ENCODE measurements at regions not wholly inside any gene's neighbourhood (a gene's known extent, or its start where the extent isn't known, plus 50 kb on each side); places are given as distances from the start of the nearest gene placed in this dataset.
"Not testable (repeated sequence)": the region's sequence is repeated elsewhere in the genome, so short reads cannot be mapped to it uniquely, and the experiment has no call there.

DNA sequence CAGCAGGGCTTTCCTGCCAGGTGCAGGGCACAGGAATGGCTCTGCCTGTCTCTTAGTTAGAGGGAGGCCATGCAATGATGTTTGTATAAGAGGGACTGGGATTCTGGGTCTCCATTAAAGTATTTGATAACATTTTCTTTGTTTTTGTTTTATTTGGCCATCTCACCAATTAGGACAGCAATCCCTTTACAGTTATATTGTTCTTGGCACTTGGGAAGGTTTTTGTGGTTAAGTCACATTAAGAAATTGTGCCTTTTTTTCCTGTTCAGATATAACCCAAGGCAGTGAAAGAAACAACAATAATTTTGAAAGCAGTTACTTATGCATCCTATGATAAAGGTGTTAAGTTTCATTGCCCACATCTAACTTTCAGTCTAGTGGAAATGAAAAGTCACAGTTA is 237.4 kb upstream of the PRSS58 start:
- DNase-seq = not testable (repeated sequence)

DNA sequence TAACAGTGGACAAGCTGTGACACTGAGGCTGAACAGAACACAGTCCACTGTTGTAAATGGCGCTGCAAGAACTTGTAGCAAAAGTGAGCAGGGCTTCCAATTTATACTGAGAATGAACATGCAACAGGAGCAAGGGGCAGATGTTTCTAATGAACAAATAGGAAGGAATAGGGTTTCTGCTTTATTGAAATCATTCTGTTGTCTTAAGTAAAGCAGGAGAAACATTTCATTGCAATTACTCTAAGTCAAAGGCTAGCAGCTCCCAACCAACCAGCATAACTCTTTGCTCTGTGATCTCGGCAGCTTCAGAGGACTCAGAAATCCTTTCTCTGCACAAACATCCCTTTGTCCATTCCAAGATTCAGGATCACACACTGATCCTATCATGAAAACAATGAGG is 236.2 kb upstream of the PRSS58 start:
- no peak for DNase-seq

DNA sequence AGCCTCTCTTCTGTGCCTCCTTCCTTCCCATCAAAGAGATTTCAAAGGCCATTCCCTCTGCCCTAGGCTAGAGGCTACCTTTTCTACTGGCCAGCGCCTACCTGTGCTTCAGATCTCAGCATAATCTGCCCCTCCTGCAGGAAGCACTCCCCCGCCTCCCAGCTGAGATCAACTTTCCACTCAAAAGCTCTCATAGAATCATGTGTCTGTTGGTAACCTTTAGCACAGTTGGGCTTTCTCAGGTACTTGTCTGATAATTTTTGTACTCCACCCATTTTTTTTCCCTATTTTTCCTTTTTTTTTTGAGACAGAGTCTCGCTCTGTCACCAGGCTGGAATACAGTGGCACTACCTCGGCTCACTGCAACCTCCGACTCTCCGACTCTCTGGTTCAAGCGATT is 231.0 kb upstream of the PRSS58 start:
- no peak for DNase-seq

DNA sequence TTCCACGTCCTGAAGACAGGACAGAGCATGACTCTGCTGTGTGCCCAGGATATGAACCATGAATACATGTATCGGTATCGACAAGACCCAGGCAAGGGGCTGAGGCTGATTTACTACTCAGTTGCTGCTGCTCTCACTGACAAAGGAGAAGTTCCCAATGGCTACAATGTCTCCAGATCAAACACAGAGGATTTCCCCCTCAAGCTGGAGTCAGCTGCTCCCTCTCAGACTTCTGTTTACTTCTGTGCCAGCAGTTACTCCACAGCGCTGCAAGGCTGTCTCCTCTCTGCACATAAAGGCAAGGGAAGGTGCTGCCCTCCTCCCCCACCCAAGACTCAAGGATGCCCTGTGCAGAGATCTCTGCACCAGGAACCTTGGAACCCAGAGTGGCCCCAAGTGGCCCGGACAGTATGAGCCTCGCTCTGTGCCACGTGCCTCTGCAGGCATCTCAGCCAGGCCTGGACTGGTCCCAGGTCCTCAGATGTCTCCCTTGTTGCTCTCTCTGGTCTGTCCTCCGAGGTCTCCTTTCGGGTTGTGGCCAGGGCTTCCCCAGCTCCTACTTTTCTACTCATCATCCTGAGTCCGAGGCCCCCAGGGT is 230.3 kb upstream of the PRSS58 start:
- DNase-seq = no peak

DNA sequence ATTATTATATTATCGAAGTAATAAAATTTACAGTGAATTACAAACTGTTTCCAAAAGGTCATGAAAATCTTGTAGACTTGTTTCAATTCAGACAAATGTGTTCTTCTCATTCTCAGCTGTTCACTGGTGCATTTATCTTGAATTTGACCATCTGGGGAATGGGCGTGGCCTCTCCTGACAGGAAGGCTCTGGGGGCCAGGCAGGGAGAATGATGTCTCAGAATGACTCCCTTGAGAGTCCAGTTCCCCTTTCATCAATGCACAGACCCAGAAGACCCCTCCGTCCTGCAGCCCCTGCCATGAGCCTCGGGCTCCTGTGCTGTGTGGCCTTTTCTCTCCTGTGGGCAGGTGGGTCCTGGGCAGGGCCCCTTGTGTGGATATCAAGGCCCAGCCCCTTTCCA is 229.7 kb upstream of the PRSS58 start:
- DNase-seq = not testable (repeated sequence)

DNA sequence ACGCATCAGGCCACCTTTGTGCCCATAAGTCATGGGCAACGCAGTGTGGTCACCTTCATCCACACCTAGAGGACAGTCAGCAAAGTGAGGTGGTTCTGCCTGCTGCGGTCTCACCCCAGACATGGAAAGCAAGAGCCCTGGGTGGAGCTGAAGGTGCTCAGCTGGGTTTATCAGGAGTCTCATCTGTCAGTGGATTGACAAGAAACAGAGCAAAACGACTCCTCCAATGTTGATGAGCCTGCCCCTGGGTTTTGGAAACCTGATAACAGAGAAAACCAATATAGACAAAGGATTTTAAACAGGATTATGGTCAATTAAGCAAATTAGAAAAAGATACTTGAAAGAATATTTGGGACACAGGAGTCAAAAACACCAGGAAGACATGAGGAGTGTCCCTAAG is 229.3 kb upstream of the PRSS58 start:
- DNase-seq = no peak

DNA sequence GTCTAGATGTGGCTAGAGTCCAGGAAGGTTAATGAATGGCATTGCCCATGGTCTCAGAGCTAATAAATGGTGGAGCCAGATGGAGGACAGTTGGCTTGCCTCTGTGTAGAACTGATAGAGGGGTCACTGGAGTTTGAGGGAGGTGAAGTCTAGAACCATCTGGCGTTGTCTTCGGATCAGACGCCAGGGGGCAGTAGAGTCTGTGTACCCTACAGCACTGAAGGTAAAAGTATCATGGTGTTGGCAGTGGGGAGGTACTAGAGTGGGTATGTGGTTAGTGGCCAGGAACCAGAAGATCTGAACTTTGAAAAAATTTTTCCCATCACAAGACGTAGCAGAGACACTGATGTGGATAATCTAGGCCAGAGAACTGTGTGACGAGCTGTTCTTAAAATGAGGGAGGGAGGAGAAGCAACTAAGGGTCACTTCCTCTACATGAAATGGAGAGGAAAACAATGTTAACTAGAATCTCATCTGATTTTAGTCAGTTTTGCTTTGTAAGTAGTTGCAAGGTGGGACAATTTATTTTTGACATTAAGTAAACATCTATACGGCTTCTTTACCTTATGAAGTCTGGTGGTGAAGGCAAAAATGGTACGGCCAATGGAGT is 227.9 kb upstream of the PRSS58 start:
- no peak for DNase-seq

DNA sequence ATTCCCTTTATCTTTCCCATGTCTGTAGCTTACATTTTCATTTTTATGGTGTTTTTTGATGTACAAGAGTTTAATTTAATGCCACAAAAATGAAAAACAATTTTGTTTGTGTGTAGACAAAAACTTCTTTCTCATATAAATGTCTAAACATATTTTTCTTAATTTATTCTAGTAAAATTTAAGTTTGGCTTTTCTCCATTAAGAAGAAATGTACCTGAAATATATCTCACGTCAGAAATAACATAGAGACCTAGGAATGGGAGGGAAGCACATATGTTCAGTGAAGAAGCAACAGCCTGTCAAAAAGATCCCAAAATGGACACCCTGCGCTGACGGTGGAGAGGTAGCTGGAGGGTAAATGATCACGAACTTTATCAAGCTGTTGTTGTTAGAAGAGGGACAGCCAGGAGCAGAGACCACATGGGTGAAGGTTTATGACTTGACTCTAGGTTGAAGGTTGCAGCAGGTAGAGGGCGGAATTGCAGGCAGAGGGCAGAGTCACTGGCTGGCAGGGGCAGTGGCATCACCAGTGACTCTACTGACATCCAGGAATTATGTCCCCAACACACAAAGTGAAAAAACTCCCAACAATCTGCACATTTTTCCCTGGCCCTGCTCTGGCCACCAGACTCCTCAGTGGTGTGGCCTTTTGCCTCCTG is 225.9 kb upstream of the PRSS58 start:
- DNase-seq = no peak

DNA sequence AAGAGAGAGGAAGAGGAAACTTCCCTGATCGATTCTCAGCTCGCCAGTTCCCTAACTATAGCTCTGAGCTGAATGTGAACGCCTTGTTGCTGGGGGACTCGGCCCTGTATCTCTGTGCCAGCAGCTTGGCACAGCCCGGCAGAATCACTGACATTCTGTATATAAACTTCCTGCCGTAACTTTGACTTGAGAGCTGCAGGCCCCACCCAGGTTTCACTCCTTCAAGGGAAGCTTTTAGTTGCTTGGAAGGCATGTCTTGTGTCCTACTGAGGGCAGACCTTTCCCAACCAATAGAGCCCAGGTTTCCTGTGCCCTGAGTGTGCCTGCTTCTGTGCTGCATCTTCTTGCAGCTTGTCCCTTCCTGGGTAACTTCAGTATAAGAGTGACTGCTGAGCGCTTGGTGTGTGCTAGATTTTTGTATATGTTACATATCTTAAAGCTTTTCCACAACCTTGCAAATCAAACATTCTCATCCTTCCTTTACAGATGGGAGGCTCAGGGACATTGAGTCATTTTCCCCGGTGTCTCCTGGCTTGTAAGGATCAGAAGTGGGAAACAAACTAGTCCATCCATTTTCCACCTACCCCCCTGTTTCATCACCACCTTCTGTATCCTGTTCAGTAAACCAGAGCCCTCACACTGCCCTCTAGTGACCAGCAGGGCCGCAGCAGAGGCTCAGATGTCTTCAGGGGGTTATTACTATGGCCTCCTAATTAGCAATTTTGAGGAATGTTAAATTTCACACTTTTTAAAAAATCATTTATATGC is 225.2 kb upstream of the PRSS58 start:
- peak; percentile 31 for DNase-seq

DNA sequence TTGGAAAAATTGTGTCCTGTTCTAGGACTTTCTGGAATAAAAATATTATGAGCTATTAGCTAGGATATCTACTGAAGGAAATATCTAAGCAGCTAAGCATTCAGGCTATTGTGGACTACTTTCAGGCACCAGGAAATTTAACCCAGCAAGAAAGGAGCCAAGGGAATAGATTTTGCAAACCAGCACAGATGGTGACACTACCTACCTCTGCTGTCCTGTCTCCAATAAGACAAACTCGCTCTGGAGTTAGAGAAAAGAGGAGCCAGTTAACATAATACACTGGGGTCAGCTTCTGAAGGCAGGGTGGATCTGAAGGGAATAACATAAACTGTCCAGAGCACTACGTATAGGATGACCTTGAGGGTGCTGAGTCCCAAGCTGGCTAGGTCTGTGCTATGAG is 223.7 kb upstream of the PRSS58 start:
- no peak for DNase-seq

DNA sequence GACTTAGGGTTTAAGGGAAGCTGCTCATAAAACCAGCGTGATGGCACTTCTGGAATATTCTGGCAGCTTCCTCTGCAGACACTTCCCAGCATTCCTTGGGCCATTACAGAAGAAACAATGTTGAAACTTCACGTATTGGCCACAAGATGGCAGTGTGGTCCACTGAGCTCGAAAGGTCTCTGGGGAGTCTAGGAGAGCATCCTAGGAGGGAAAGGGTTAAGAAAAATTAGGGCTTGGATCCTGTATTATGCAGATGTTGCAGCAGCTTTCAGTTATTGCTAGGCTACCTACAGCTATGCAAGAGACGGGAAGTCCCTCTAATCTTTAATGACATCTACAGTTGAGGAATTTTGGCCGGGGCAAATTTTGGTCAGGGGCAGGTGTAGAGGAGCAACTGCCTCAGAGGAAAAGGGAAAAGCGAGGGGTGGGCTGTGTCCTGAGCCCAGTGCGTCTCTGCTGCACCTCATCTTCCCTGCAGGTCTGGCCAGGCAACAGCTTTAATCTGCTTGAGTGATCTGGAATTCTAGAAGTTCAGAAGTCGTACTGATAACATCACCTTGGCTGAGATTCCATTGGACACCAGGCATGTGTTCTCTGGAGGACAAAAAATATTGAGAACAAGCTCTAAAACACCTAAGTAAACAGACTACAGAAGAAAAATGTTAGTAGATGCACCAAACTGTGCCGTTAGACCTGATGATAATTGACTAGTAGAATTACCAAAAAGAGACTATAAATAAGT is 220.8 kb upstream of the PRSS58 start:
- no peak for DNase-seq

DNA sequence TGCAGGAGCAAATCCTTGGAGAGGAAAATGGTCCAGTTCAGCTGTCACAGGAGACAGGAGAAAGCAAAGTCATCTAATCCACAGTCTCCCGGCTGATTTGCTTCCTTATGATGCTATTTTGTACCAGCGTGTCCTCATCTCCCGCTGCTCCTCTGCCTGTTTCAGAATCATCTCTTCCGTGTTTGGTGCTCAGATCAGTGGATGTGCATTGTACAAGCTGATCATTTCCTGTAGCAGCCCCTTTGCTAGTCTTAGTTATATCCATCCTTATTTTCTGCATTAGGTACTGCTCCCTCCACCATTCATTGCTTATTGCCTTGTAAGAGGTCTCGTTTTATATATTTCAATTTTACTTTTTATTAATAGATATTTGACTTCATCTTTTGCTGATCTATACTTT is 219.9 kb upstream of the PRSS58 start:
- not testable (repeated sequence) for DNase-seq

DNA sequence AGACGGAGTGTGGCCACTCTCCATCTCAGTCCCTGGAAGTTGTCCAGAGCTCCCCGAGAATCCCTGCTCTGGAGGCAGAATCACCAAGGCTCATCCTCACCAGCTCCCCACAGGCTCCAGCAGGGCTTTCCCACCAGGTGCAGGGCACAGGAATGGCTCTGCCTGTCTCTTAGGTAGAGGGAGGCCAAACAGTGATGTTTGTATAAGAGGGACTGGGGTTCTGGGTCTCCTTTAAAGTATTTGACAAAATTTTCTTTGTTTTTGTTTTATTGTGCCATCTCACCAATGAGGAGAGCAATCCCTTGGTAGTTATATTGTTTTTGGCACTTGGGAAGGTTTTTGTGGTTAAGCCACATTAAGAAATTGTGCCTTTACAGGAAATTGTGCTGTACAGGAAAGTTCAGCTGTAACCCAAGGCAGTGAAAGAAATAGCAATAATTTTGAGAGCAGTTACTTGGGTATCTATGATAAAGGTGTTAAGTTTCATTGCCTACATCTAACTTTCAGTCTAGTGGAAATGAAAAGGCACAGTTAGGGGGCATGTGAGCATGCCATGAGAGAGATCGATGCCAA is 219.3 kb upstream of the PRSS58 start:
- no peak for DNase-seq

DNA sequence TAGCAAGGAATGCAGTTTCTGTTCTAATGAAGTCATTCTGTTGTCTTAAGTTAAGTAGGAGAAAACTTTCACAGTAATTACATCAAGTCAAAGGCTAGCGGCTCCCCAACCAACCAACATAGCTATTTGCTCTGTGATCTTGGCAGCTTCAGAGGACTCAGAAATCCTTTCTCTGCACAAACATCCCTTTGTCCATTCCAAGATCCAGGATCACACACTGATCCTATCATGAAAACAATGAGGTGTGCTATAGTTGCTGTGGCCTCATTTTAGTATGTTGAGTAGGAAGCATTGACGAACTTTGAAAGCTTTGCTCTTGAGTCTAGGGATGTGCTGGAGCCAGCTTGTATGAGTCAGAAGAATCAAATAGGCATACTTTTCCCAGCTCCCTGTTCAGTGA is 218.2 kb upstream of the PRSS58 start:
- DNase-seq = no peak

DNA sequence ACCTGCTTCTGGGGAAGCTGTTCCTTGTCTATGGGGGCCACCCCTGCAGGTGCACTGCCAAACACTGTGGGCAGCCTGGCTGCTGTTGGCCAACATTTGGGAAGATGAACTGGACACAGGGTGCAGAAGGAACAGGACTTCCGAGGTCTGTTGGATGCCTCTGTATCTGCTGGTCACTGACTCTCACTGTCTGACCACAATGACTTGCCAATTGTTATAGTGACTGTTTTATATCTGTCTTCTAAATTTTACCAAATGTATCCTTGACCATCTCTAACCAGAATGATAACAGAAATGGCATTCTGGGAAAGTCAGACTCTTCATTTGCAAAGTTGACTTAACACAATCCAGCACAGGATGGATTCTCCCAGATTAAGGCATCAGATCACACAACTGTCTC is 214.0 kb upstream of the PRSS58 start:
- DNase-seq = no peak

DNA sequence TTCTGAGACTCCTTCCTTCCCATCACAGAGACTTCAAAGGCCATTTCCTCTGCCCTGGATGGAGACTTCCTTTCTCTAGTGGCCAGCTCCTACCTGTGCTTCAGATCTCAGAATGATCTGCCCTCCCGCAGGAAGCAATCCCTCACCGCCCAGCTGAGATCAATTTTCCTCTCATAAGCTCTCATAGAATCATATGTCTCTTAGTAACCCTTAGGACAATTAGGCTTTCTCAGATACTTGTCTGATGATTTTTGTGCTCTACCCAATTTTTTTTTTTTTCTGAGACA is 212.6 kb upstream of the PRSS58 start:
- DNase-seq = no peak

DNA sequence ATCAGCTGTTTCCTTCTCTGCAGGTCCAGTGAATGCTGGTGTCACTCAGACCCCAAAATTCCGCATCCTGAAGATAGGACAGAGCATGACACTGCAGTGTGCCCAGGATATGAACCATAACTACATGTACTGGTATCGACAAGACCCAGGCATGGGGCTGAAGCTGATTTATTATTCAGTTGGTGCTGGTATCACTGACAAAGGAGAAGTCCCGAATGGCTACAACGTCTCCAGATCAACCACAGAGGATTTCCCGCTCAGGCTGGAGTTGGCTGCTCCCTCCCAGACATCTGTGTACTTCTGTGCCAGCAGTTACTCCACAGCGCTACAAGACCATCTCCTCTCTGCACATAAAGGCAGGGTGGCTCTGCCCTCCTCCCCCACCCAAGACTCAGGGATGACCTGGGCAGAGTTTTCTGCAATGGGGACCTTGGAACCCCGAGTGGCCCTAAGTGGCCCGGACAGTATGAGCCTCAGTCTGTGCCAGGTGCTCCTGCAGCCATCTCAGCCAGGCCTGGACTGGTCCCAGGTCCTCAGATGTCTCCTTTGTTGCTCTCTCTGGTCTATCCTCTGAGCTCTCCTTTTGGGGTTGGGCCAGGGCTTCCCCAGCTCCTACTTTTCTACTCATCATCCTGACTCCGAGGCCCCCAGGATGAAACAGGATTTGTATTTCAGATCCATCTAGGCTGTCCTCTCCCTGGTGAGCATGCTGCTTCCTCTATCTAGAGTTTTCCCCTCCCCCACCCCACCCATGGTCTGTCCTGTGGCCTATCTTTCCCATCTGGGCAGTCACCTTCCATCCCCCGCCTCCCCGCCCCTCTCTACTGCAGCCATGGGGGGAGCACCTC is 212.1 kb upstream of the PRSS58 start:
- DNase-seq = no peak

DNA sequence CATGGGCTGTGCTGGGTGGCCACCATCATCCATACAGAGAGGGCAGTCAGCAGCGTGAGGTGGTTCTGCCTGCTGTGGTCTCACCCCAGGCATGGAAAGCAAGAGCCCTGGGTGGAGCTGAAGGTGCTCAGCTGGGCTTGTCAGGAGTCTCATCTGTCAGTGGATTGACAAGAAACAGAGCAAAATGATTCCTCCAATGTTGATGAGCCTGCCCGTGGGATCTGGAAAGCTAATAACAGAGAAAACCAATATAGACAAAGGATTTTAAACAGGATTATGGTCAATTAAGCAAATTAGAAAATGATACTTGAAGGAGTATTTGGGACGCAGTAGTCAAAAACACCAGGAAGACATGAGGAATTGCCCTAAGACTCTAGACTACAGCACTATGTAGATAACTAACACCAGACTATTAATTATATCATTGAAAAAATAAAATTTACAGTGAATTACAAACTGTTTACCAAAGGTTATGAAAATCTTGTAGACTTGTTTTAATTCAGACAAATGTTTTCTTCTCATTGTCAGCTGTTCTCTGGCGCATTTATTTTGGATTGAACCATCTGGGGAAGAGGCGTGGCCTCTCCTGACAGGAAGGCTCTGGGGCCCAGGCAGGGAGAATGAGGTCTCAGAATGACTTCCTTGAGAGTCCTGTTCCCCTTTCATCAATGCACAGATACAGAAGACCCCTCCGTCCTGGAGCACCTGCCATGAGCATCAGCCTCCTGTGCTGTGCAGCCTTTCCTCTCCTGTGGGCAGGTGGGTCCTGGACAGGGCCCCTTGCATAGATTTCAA is 211.2 kb upstream of the PRSS58 start:
- DNase-seq = no peak

DNA sequence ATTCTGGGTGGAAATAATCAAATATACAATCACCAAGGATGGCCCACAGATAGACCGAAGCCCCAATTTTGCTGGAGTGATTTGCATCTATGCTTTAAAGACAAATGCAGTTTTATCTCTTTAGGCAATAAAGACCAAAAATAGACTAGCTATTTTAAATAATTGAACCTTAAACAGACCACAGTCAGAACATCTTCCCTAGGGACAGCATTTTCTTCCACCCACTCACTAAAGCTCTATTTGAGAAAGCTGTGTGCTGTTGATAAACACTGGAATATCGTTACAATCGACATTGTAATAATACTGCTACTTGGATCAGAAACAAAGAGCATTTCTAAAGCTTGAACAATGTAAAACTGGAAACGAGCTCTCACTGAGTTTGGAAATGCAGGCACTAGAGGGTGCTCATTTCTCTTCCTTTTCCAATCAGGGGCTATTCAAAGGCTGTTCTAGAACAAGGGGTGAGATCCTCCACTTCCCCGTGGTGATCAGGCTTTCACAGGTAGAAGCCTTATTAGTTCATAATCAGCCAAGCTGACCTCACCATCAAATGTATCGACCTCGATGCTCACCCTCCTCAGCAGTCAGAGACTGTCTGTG is 209.3 kb upstream of the PRSS58 start:
- DNase-seq = not testable (repeated sequence)

DNA sequence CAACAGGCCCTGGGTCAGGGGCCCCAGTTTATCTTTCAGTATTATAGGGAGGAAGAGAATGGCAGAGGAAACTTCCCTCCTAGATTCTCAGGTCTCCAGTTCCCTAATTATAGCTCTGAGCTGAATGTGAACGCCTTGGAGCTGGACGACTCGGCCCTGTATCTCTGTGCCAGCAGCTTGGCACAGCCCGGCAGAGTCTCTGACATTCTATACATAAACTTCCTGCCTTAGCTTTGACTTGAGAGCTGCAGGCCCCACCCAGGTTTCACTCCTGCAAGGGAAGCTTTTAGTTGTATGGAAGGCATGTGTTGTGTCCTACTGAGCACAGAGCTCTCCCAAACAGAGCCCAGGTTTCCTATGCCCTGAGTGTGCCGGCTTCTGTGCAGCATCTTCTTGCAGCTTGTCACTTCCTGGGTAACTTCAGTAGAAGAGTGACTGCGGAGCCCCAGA is 205.6 kb upstream of the PRSS58 start:
- no peak for DNase-seq

DNA sequence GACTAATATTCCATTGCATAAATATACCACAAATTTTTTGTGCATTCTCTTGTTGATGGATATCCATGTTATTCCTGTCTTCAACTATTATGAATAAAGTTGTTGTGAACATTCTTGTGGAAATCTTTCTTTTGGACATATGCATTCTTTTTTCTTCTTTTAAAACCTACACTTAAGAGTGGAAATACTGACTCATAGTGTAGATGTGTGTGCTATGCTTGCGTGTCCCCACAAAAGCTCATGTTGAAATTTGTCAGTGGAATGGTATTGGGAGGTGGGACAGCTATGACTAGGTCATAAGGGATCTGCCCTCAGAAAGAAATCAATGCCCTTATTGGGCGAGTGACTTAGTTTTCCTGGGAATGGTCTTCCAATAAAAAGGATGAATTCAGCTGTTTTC is 203.6 kb upstream of the PRSS58 start:
- no peak for DNase-seq

All from activated CD4-positive, alpha-beta T cell treated with anti-CD3 and anti-CD28 coated beads for 1 hour (primary cell).